ENCODE measurements at regions not wholly inside any gene's neighbourhood (a gene's known extent, or its start where the extent isn't known, plus 50 kb on each side); places are given as distances from the start of the nearest gene placed in this dataset.

DNA sequence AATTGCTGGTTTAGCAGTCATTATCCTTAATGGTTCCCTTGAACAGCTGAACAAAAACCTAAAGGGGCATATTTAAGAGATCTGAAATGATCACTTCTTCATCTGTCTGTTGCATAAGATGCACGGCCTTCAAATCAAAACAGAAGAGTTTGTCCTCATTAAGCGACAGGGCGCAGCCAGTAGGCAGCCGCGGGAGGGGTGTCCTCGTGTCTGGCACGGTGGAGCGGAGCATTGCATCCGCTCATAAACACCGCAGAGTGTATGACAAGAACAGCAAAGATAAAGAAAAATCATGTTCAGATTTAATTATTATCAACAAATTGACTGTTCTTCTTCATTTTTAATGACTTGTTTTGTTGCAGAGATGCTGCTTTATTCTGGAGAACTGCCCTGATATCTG is 255.6 kb upstream of the ADARB2 start:
- intact Hi-C loops (cut with DNase I; ENCODE audit: low total_unique reads), result no loop called here
- Histone ChIP-seq H3K27me3 (peaks cover 0 to 4% of the 10 kb centered on the region in 2 donors), H3K4me3 (no peak overlapping the region), H3K9me3 (no peaks in the 10 kb centered on the region), H3K4me1 (no peaks in the 10 kb centered on the region), H3K36me3 (no peaks in the 10 kb centered on the region), H3K27ac (no peak overlapping the region)
- TF ChIP-seq POLR2A (IDR thresholded peaks at IDR 0.05), result no peak
- no peak for TF ChIP-seq POLR2AphosphoS5 (IDR thresholded peaks at IDR 0.05)
- TF ChIP-seq, protein P1, sequence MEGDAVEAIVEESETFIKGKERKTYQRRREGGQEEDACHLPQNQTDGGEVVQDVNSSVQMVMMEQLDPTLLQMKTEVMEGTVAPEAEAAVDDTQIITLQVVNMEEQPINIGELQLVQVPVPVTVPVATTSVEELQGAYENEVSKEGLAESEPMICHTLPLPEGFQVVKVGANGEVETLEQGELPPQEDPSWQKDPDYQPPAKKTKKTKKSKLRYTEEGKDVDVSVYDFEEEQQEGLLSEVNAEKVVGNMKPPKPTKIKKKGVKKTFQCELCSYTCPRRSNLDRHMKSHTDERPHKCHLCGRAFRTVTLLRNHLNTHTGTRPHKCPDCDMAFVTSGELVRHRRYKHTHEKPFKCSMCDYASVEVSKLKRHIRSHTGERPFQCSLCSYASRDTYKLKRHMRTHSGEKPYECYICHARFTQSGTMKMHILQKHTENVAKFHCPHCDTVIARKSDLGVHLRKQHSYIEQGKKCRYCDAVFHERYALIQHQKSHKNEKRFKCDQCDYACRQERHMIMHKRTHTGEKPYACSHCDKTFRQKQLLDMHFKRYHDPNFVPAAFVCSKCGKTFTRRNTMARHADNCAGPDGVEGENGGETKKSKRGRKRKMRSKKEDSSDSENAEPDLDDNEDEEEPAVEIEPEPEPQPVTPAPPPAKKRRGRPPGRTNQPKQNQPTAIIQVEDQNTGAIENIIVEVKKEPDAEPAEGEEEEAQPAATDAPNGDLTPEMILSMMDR (IDR thresholded peaks at IDR 0.05), result no peak
- no peak for DNase-seq (ENCODE audit: low spot score in 2 of 2)

GRCh38 chr10:1989090-1989489 is 251.8 kb upstream of the ADARB2 start:
- TF ChIP-seq POLR2AphosphoS5 (IDR thresholded peaks at IDR 0.05), result no peak
- TF ChIP-seq POLR2A (IDR thresholded peaks at IDR 0.05), result no peak
- no peaks in the 10 kb centered on the region for H3K4me1 ChIP-seq
- H3K27me3 ChIP-seq, result no peaks in the 10 kb centered on the region
- no peak overlapping the region for H3K4me3 ChIP-seq
- H3K9me3 ChIP-seq, result no peaks in the 10 kb centered on the region
- H3K36me3 ChIP-seq, result no peaks in the 10 kb centered on the region
- DNase-seq (ENCODE audit: low spot score in 2 of 2), result no peak
- no peak overlapping the region for H3K27ac ChIP-seq
- intact Hi-C loops (cut with DNase I; ENCODE audit: low total_unique reads), result no loop called here

- no peaks in the 10 kb centered on the region for H3K4me1 ChIP-seq
- intact Hi-C loops (cut with DNase I; ENCODE audit: low total_unique reads), result no loop called here
- DNase-seq (ENCODE audit: low spot score in 2 of 2), result no peak
- no peak overlapping the region for H3K27ac ChIP-seq
- no peaks in the 10 kb centered on the region for H3K36me3 ChIP-seq
- no peak overlapping the region for H3K4me3 ChIP-seq
- peaks cover 0 to 14% of the 10 kb centered on the region in 2 donors for H3K9me3 ChIP-seq
- H3K27me3 ChIP-seq, result no peaks in the 10 kb centered on the region
- TF ChIP-seq, protein P1 (IDR thresholded peaks at IDR 0.05), result no peak
- TF ChIP-seq POLR2AphosphoS5 (IDR thresholded peaks at IDR 0.05) (no peak), POLR2A (IDR thresholded peaks at IDR 0.05) (no peak)
These were observed 244.7 kb upstream of the ADARB2 start for GRCh38 chr10:1981976-1982375.

GRCh38 chr10:1980459-1980858 is 243.1 kb upstream of the ADARB2 start:
- H3K4me3 ChIP-seq, result no peak overlapping the region
- TF ChIP-seq, protein P1 (IDR thresholded peaks at IDR 0.05), result no peak
- no peak for TF ChIP-seq POLR2AphosphoS5 (IDR thresholded peaks at IDR 0.05)
- no peak for TF ChIP-seq POLR2A (IDR thresholded peaks at IDR 0.05)
- H3K9me3 ChIP-seq, result peaks cover 0 to 14% of the 10 kb centered on the region in 2 donors
- no peak overlapping the region for H3K27ac ChIP-seq
- H3K4me1 ChIP-seq, result no peaks in the 10 kb centered on the region
- no peaks in the 10 kb centered on the region for H3K36me3 ChIP-seq
- no peaks in the 10 kb centered on the region for H3K27me3 ChIP-seq
- no peak for DNase-seq (ENCODE audit: low spot score in 2 of 2)
- intact Hi-C loops (cut with DNase I; ENCODE audit: low total_unique reads), result no loop called here

- H3K27me3 ChIP-seq, result no peaks in the 10 kb centered on the region
- no peak overlapping the region for H3K27ac ChIP-seq
- intact Hi-C loops (cut with DNase I; ENCODE audit: low total_unique reads), result no loop called here
- no peak overlapping the region for H3K4me3 ChIP-seq
- no peaks in the 10 kb centered on the region for H3K36me3 ChIP-seq
- H3K4me1 ChIP-seq, result no peaks in the 10 kb centered on the region
- no peak for DNase-seq (ENCODE audit: low spot score in 2 of 2)
- peaks cover 0 to 14% of the 10 kb centered on the region in 2 donors for H3K9me3 ChIP-seq
- TF ChIP-seq POLR2A (IDR thresholded peaks at IDR 0.05) (no peak), POLR2AphosphoS5 (IDR thresholded peaks at IDR 0.05) (no peak)
- TF ChIP-seq, protein P1 (IDR thresholded peaks at IDR 0.05), result no peak
These were observed 241.3 kb upstream of the ADARB2 start for GRCh38 chr10:1978584-1978983.

- Histone ChIP-seq H3K4me1 (no peaks in the 10 kb centered on the region), H3K4me3 (no peak overlapping the region), H3K27me3 (no peaks in the 10 kb centered on the region), H3K9me3 (peaks cover 0 to 14% of the 10 kb centered on the region in 2 donors), H3K27ac (no peak overlapping the region), H3K36me3 (no peaks in the 10 kb centered on the region)
- intact Hi-C loops (cut with DNase I; ENCODE audit: low total_unique reads), result no loop called here
- TF ChIP-seq, protein P1 (IDR thresholded peaks at IDR 0.05), result no peak
- no peak for TF ChIP-seq POLR2AphosphoS5 (IDR thresholded peaks at IDR 0.05)
- TF ChIP-seq POLR2A (IDR thresholded peaks at IDR 0.05), result no peak
- DNase-seq (ENCODE audit: low spot score in 2 of 2), result no peak
These were observed 240.1 kb upstream of the ADARB2 start for GRCh38 chr10:1977461-1977860.
